ENCODE measurements at regions not wholly inside any gene's neighbourhood (a gene's known extent, or its start where the extent isn't known, plus 50 kb on each side); places are given as distances from the start of the nearest gene placed in this dataset.

GRCh38 chr1:95427525-95427924 is 193.5 kb downstream of the RWDD3 start:
- CTCF ChIA-PET, result no interaction called here
- no peak for TF ChIP-seq CTCF (IDR thresholded peaks at IDR 0.05; ENCODE audit: control extremely low read depth, extremely low read depth, low read depth, missing control alignments)
- POLR2A ChIA-PET, result no interaction called here
- no peak for DNase-seq (ENCODE audit: extremely low spot score)

- ChIA-PET POLR2A (no interaction called here), CTCF (no interaction called here)
- TF ChIP-seq CTCF (IDR thresholded peaks at IDR 0.05; ENCODE audit: control extremely low read depth, extremely low read depth, low read depth, missing control alignments), result no peak
- no peak for DNase-seq (ENCODE audit: extremely low spot score)
These were observed 197.2 kb downstream of the RWDD3 start for GRCh38 chr1:95431235-95431634.

GRCh38 chr1:95435611-95436010 is 201.6 kb downstream of the RWDD3 start:
- CTCF ChIA-PET, result interaction anchor here (1.2 kb wide), 1 partner anchor 11 kb away, joined by 3 read pairs; no protein-coding TSS in a partner anchor
- POLR2A ChIA-PET, result no interaction called here
- TF ChIP-seq CTCF (IDR thresholded peaks at IDR 0.05; ENCODE audit: control extremely low read depth, extremely low read depth, low read depth, missing control alignments), result no peak
- no peak for DNase-seq (ENCODE audit: extremely low spot score)

GRCh38 chr1:95437011-95437410 is 203.0 kb downstream of the RWDD3 start:
- ChIA-PET POLR2A (no interaction called here), CTCF (interaction anchor here (1.2 kb wide), 1 partner anchor 12 kb away, joined by 3 read pairs; no protein-coding TSS in a partner anchor)
- DNase-seq (ENCODE audit: extremely low spot score), result no peak
- TF ChIP-seq CTCF (IDR thresholded peaks at IDR 0.05; ENCODE audit: control extremely low read depth, extremely low read depth, low read depth, missing control alignments), result no peak

- CTCF ChIA-PET, result no interaction called here
- no peak for DNase-seq (ENCODE audit: extremely low spot score)
- no peak for TF ChIP-seq CTCF (IDR thresholded peaks at IDR 0.05; ENCODE audit: control extremely low read depth, extremely low read depth, low read depth, missing control alignments)
- POLR2A ChIA-PET, result no interaction called here
These were observed 203.8 kb downstream of the RWDD3 start for GRCh38 chr1:95437781-95438180.

GRCh38 chr1:95438218-95438948 is 204.4 kb downstream of the RWDD3 start:
- DNase-seq (ENCODE audit: extremely low spot score), result no peak
- no peak for TF ChIP-seq CTCF (IDR thresholded peaks at IDR 0.05; ENCODE audit: control extremely low read depth, extremely low read depth, low read depth, missing control alignments)
- ChIA-PET CTCF (no interaction called here), POLR2A (no interaction called here)

Data from GM10248 (cell line).